ENCODE measurements at regions not wholly inside any gene's neighbourhood (a gene's known extent, or its start where the extent isn't known, plus 50 kb on each side); places are given as distances from the start of the nearest gene placed in this dataset.

- H3K27me3 ChIP-seq (ENCODE audit: control insufficient read depth in 1 of 2, insufficient read depth in 2 of 2, low read length in 2 of 2): no peaks in the 10 kb centered on the region
- H3K9ac ChIP-seq (ENCODE audit: low read length): no peak overlapping the region
- H3K36me3 ChIP-seq (ENCODE audit: insufficient read depth, low read length): no peaks in the 10 kb centered on the region
- H3K4me3 ChIP-seq (ENCODE audit: low read depth in 1 of 2, low read length in 2 of 2): no peak overlapping the region
- H3K9me3 ChIP-seq (ENCODE audit: low read length): no peaks in the 10 kb centered on the region
- peaks cover 8% of the 10 kb centered on the region for H3K4me1 ChIP-seq (ENCODE audit: insufficient read depth, low read length)
- H3K27ac ChIP-seq (ENCODE audit: low read depth, low read length): no peak overlapping the region
Measured at GRCh38 chr10:59000162-59000825, 176.1 kb upstream of the PHYHIPL start.

- no peak overlapping the region for H3K9ac ChIP-seq (ENCODE audit: low read length)
- no peak overlapping the region for H3K27ac ChIP-seq (ENCODE audit: low read depth, low read length)
- H3K4me3 ChIP-seq (ENCODE audit: low read depth in 1 of 2, low read length in 2 of 2): no peak overlapping the region
- H3K36me3 ChIP-seq (ENCODE audit: insufficient read depth, low read length): no peaks in the 10 kb centered on the region
- no peaks in the 10 kb centered on the region for H3K27me3 ChIP-seq (ENCODE audit: control insufficient read depth in 1 of 2, insufficient read depth in 2 of 2, low read length in 2 of 2)
- H3K4me1 ChIP-seq (ENCODE audit: insufficient read depth, low read length): peaks cover 19% of the 10 kb centered on the region
- no peaks in the 10 kb centered on the region for H3K9me3 ChIP-seq (ENCODE audit: low read length)
Measured at GRCh38 chr10:59002011-59002410, 174.4 kb upstream of the PHYHIPL start.

GRCh38 chr10:59003203-59003602 lies 173.2 kb upstream of the PHYHIPL start:
- no peak overlapping the region for H3K27ac ChIP-seq (ENCODE audit: low read depth, low read length)
- peaks cover 23% of the 10 kb centered on the region for H3K4me1 ChIP-seq (ENCODE audit: insufficient read depth, low read length)
- no peak overlapping the region for H3K4me3 ChIP-seq (ENCODE audit: low read depth in 1 of 2, low read length in 2 of 2)
- no peak overlapping the region for H3K9ac ChIP-seq (ENCODE audit: low read length)
- no peaks in the 10 kb centered on the region for H3K36me3 ChIP-seq (ENCODE audit: insufficient read depth, low read length)
- H3K27me3 ChIP-seq (ENCODE audit: control insufficient read depth in 1 of 2, insufficient read depth in 2 of 2, low read length in 2 of 2): no peaks in the 10 kb centered on the region
- H3K9me3 ChIP-seq (ENCODE audit: low read length): no peaks in the 10 kb centered on the region

GRCh38 chr10:59004392-59004791 lies 172.1 kb upstream of the PHYHIPL start:
- no peak overlapping the region for H3K4me3 ChIP-seq (ENCODE audit: low read depth in 1 of 2, low read length in 2 of 2)
- no peak overlapping the region for H3K9ac ChIP-seq (ENCODE audit: low read length)
- H3K27ac ChIP-seq (ENCODE audit: low read depth, low read length): no peak overlapping the region

GRCh38 chr10:59006511-59007306 lies 169.7 kb upstream of the PHYHIPL start:
- Histone ChIP-seq H3K9ac (ENCODE audit: low read length) (no peak overlapping the region), H3K36me3 (ENCODE audit: insufficient read depth, low read length) (no peaks in the 10 kb centered on the region), H3K27me3 (ENCODE audit: control insufficient read depth in 1 of 2, insufficient read depth in 2 of 2, low read length in 2 of 2) (no peaks in the 10 kb centered on the region), H3K27ac (ENCODE audit: low read depth, low read length) (no peak overlapping the region), H3K9me3 (ENCODE audit: low read length) (no peaks in the 10 kb centered on the region), H3K4me1 (ENCODE audit: insufficient read depth, low read length) (peaks cover 15% of the 10 kb centered on the region), H3K4me3 (ENCODE audit: low read depth in 1 of 2, low read length in 2 of 2) (no peak overlapping the region)

More at GRCh38 chr10:59004392-59004791, 172.1 kb upstream of the PHYHIPL start:
- no peaks in the 10 kb centered on the region for H3K36me3 ChIP-seq (ENCODE audit: insufficient read depth, low read length)
- peaks cover 23% of the 10 kb centered on the region for H3K4me1 ChIP-seq (ENCODE audit: insufficient read depth, low read length)
- H3K27me3 ChIP-seq (ENCODE audit: control insufficient read depth in 1 of 2, insufficient read depth in 2 of 2, low read length in 2 of 2): no peaks in the 10 kb centered on the region
- no peaks in the 10 kb centered on the region for H3K9me3 ChIP-seq (ENCODE audit: low read length)

GRCh38 chr10:59007307-59008025 lies 169.0 kb upstream of the PHYHIPL start:
- Histone ChIP-seq H3K9me3 (ENCODE audit: low read length) (no peaks in the 10 kb centered on the region), H3K4me3 (ENCODE audit: low read depth in 1 of 2, low read length in 2 of 2) (no peak overlapping the region), H3K36me3 (ENCODE audit: insufficient read depth, low read length) (no peaks in the 10 kb centered on the region), H3K9ac (ENCODE audit: low read length) (no peak overlapping the region), H3K27me3 (ENCODE audit: control insufficient read depth in 1 of 2, insufficient read depth in 2 of 2, low read length in 2 of 2) (no peaks in the 10 kb centered on the region), H3K4me1 (ENCODE audit: insufficient read depth, low read length) (peaks cover 15% of the 10 kb centered on the region), H3K27ac (ENCODE audit: low read depth, low read length) (no peak overlapping the region)

GRCh38 chr10:59008452-59008851 lies 168.0 kb upstream of the PHYHIPL start:
- Histone ChIP-seq H3K4me1 (ENCODE audit: insufficient read depth, low read length) (peaks cover 15% of the 10 kb centered on the region), H3K27me3 (ENCODE audit: control insufficient read depth in 1 of 2, insufficient read depth in 2 of 2, low read length in 2 of 2) (no peaks in the 10 kb centered on the region), H3K9ac (ENCODE audit: low read length) (no peak overlapping the region), H3K36me3 (ENCODE audit: insufficient read depth, low read length) (no peaks in the 10 kb centered on the region), H3K4me3 (ENCODE audit: low read depth in 1 of 2, low read length in 2 of 2) (no peak overlapping the region), H3K27ac (ENCODE audit: low read depth, low read length) (no peak overlapping the region), H3K9me3 (ENCODE audit: low read length) (no peaks in the 10 kb centered on the region)

- Histone ChIP-seq H3K36me3 (ENCODE audit: insufficient read depth, low read length) (no peaks in the 10 kb centered on the region), H3K9ac (ENCODE audit: low read length) (no peak overlapping the region), H3K4me1 (ENCODE audit: insufficient read depth, low read length) (peaks cover 4% of the 10 kb centered on the region), H3K27me3 (ENCODE audit: control insufficient read depth in 1 of 2, insufficient read depth in 2 of 2, low read length in 2 of 2) (no peaks in the 10 kb centered on the region), H3K27ac (ENCODE audit: low read depth, low read length) (no peak overlapping the region), H3K9me3 (ENCODE audit: low read length) (no peaks in the 10 kb centered on the region), H3K4me3 (ENCODE audit: low read depth in 1 of 2, low read length in 2 of 2) (no peak overlapping the region)
Measured at GRCh38 chr10:59011972-59012632, 164.3 kb upstream of the PHYHIPL start.

- H3K9me3 ChIP-seq (ENCODE audit: low read length): no peaks in the 10 kb centered on the region
- no peaks in the 10 kb centered on the region for H3K36me3 ChIP-seq (ENCODE audit: insufficient read depth, low read length)
- H3K27ac ChIP-seq (ENCODE audit: low read depth, low read length): no peak overlapping the region
- no peak overlapping the region for H3K4me3 ChIP-seq (ENCODE audit: low read depth in 1 of 2, low read length in 2 of 2)
- no peaks in the 10 kb centered on the region for H3K27me3 ChIP-seq (ENCODE audit: control insufficient read depth in 1 of 2, insufficient read depth in 2 of 2, low read length in 2 of 2)
- H3K4me1 ChIP-seq (ENCODE audit: insufficient read depth, low read length): no peaks in the 10 kb centered on the region
- H3K9ac ChIP-seq (ENCODE audit: low read length): no peak overlapping the region
Measured at GRCh38 chr10:59012839-59013238, 163.6 kb upstream of the PHYHIPL start.

- H3K9ac ChIP-seq (ENCODE audit: low read length): no peak overlapping the region
- no peaks in the 10 kb centered on the region for H3K27me3 ChIP-seq (ENCODE audit: control insufficient read depth in 1 of 2, insufficient read depth in 2 of 2, low read length in 2 of 2)
- H3K27ac ChIP-seq (ENCODE audit: low read depth, low read length): no peak overlapping the region
- H3K9me3 ChIP-seq (ENCODE audit: low read length): no peaks in the 10 kb centered on the region
- no peak overlapping the region for H3K4me3 ChIP-seq (ENCODE audit: low read depth in 1 of 2, low read length in 2 of 2)
- no peaks in the 10 kb centered on the region for H3K36me3 ChIP-seq (ENCODE audit: insufficient read depth, low read length)
- H3K4me1 ChIP-seq (ENCODE audit: insufficient read depth, low read length): no peaks in the 10 kb centered on the region
Measured at GRCh38 chr10:59016043-59016442, 160.4 kb upstream of the PHYHIPL start.

- Histone ChIP-seq H3K4me1 (ENCODE audit: insufficient read depth, low read length) (no peaks in the 10 kb centered on the region), H3K9ac (ENCODE audit: low read length) (no peak overlapping the region), H3K4me3 (ENCODE audit: low read depth in 1 of 2, low read length in 2 of 2) (no peak overlapping the region), H3K9me3 (ENCODE audit: low read length) (no peaks in the 10 kb centered on the region), H3K27me3 (ENCODE audit: control insufficient read depth in 1 of 2, insufficient read depth in 2 of 2, low read length in 2 of 2) (no peaks in the 10 kb centered on the region), H3K27ac (ENCODE audit: low read depth, low read length) (no peak overlapping the region), H3K36me3 (ENCODE audit: insufficient read depth, low read length) (no peaks in the 10 kb centered on the region)
Measured at GRCh38 chr10:59018977-59019376, 157.5 kb upstream of the PHYHIPL start.

Data from muscle layer of colon (tissue), 2 donors.